GM10248 (cell line): ENCODE measurements at regions not wholly inside any gene's neighbourhood (a gene's known extent, or its start where the extent isn't known, plus 50 kb on each side); places are given as distances from the start of the nearest gene placed in this dataset.

ENCODE experiments used
- CTCF ChIA-PET: fragments of 300-600 bp; sonication (Branson Sonifier 250); formaldehyde crosslinking; extraction: SDS; loops from one replicate; lab custom pipeline; 2021; ENCODE audit warnings: antibody characterized with exemption; lab: Yijun Ruan, JAX
- POLR2A ChIA-PET: fragments of 350-650 bp; sonication (Branson Sonifier 250); formaldehyde crosslinking; extraction: SDS; loops from one replicate; lab custom pipeline; 2020; ENCODE audit warnings: antibody characterized with exemption; lab: Yijun Ruan, JAX
- DNase-seq: peaks from one replicate; pipeline ENCODE4 v3.0.0; 2012; ENCODE audit errors: extremely low spot score
- TF ChIP-seq, protein P1 (sequence below): IDR thresholded peaks from 2 replicates; pipeline ENCODE4 v1.5.1; 2012; ENCODE audit warnings: mild to moderate bottlenecking, low read depth; ENCODE audit errors: extremely low read depth, missing control alignments, control extremely low read depth

- POLR2A ChIA-PET, result no interaction called here
- TF ChIP-seq, protein P1, sequence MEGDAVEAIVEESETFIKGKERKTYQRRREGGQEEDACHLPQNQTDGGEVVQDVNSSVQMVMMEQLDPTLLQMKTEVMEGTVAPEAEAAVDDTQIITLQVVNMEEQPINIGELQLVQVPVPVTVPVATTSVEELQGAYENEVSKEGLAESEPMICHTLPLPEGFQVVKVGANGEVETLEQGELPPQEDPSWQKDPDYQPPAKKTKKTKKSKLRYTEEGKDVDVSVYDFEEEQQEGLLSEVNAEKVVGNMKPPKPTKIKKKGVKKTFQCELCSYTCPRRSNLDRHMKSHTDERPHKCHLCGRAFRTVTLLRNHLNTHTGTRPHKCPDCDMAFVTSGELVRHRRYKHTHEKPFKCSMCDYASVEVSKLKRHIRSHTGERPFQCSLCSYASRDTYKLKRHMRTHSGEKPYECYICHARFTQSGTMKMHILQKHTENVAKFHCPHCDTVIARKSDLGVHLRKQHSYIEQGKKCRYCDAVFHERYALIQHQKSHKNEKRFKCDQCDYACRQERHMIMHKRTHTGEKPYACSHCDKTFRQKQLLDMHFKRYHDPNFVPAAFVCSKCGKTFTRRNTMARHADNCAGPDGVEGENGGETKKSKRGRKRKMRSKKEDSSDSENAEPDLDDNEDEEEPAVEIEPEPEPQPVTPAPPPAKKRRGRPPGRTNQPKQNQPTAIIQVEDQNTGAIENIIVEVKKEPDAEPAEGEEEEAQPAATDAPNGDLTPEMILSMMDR, result no peak
- no peak for DNase-seq
- CTCF ChIA-PET, result no interaction called here
Measured at GRCh38 chr5:71954329-71954728, 152.9 kb upstream of the MAP1B start.

DNA sequence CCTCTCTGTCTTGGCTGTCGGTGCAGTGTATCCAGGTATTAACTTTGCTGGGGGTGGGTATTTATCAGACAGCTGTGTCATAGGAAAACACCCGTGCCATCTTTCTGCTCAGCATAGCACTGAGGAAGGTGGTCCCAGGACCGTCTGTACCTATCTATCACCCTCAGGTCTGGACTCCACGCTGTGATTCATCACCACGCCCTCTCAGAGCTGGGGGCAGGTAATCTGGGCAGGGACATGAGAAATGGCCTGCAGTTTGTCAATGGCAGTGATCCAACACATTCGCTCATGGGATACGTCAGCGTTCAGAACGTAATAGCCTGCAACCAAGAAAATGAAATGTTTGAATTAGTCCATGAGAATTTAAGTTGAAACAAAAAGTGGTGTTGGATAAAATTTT lies 151.6 kb upstream of the MAP1B start:
- TF ChIP-seq, protein P1, result no peak
- no peak for DNase-seq
- ChIA-PET CTCF (no interaction called here), POLR2A (no interaction called here)

GRCh38 chr5:71957292-71957898 lies 149.9 kb upstream of the MAP1B start:
- DNase-seq, result no peak
- TF ChIP-seq, protein P1, result no peak
- ChIA-PET POLR2A (no interaction called here), CTCF (no interaction called here)

- POLR2A ChIA-PET, result no interaction called here
- TF ChIP-seq, protein P1, result no peak
- DNase-seq, result no peak
- CTCF ChIA-PET, result no interaction called here
Measured at GRCh38 chr5:71960195-71960594, 147.1 kb upstream of the MAP1B start.

- ChIA-PET CTCF (no interaction called here), POLR2A (no interaction called here)
- no peak for DNase-seq
- TF ChIP-seq, protein P1, result no peak
Measured at GRCh38 chr5:71961786-71962185, 145.5 kb upstream of the MAP1B start.

- CTCF ChIA-PET, result no interaction called here
- TF ChIP-seq, protein P1, result no peak
Measured at GRCh38 chr5:71969460-71969859, 137.8 kb upstream of the MAP1B start.

More at GRCh38 chr5:71969460-71969859, 137.8 kb upstream of the MAP1B start:
- POLR2A ChIA-PET, result no interaction called here
- DNase-seq, result no peak
